Jurkat, Clone E6-1 (cell line): ENCODE measurements at regions not wholly inside any gene's neighbourhood (a gene's known extent, or its start where the extent isn't known, plus 50 kb on each side); places are given as distances from the start of the nearest gene placed in this dataset.
A peak's percentile ranks its signal among the peaks of the same experiment; 100 is the strongest.

Experiments used
- DNase-seq: peaks from one replicate; pipeline ENCODE4 v3.0.0-alpha.2; 2011; ENCODE audit warnings: low read depth, low spot score
- H3K4me3 ChIP-seq: 2 replicates; pipeline ENCODE4 v1.5.1; 2011; ENCODE audit warnings: mild to moderate bottlenecking, low read length, control low read depth, moderate library complexity

DNA sequence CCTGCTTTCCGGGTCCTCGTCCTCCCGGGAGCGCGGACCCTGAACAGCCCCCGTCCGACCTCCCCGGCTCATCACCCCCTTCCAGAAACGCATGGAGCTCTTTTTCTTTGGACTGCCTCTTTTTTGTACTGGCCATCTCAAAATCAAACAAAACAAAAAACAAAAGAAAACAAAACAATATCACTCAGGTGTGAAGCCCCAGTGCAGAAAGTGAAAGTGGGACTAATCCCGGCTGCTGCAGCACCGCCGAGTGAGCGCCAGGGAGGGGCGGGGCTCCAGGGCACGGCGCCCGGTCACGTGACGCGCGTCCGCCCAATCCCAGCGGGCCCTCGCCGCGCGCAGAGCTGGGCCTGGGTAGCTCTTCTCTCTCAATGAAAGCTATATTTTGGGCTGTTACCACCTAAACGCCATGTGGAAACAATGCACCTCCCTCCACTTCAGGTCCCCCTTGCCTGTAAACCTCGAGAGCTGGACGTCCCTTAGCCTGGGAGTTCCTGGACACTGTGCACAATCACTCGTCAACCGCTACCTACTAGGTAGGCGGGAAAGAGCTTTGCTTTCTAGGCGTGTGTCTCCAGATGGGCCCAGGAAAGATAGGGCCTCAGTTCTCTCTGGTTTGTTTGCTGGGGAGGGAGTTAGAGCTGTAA is 93.7 kb upstream of the PRDM1 start:
- DNase-seq = peak; percentile 75
- peak overlapping the region; percentile 66 for H3K4me3 ChIP-seq

DNA sequence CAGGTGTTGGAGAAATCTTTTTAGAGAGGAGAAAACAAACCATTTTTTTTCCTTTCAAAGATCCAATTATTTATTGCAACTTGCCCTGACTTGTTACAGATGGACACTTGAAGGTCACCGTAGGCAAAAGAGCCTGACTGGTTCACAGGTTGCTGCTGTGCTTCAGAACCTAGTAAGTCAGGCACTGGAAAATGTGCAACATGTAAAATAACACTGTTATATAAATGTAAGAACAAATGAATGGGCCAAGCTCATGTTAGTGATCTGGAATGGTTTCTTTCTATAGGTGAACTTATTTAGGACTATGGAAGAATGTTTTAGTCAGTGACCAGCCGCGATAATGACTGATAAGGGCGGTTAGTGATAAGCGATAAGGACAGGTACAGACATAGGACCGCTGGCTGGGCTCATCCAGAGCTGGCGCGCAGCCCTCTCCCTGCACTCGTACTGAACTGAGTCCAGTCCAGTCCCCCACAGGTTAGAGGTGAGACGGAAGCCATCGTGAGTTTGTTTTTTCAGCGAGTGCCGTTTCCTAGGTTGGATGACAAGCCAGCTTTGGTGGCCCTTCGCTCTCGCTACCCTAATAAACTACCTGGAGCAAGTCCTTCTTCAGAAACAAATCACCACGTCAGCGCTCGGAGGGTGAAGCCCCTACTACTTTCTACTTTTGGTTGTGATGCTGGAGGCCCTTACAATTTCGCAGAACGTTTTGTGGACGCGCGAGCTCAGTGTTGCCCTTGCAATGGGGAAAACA is 94.4 kb upstream of the PRDM1 start:
- H3K4me3 ChIP-seq = peak overlapping the region; percentile 66
- no peak for DNase-seq

- peak; percentile 47 for DNase-seq
- no peak overlapping the region for H3K4me3 ChIP-seq
These were observed 96.0 kb upstream of the PRDM1 start for GRCh38 chr6:105990151-105990550.

DNA sequence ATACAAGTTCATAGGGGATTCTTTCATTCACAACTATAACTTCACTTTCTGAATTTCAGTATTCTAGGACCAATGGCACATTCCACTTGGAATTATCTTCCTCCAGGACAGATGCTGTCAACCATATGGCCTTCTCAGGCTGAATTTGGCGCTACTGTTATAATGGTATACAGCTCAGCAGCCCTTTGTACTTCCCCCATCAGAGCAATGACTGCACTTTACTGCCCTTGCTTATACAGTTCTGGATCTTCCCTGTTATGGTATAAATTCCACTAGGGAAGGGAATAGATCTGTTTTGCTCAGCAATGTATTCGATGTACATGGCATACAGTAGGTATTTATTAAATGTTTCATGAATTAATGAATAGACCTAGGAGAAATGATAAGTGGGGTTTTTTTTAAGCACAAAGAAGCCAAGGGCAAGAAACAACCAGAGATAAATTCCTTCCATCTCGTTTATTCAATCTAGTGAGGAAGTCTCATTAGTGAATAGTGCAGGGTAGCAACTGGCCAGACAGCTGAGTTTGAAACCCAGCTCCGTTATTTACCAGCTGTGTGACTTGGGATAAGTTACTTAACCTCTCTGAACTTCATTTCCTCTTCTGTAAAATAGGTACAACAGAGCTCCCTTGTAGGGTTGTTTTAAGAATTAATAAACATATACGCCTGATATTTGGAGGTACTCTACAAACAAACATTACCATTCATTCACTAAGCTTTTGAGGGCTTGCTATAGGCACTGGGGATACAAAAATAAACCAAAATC is 97.1 kb upstream of the PRDM1 start:
- DNase-seq = no peak
- no peak overlapping the region for H3K4me3 ChIP-seq

DNA sequence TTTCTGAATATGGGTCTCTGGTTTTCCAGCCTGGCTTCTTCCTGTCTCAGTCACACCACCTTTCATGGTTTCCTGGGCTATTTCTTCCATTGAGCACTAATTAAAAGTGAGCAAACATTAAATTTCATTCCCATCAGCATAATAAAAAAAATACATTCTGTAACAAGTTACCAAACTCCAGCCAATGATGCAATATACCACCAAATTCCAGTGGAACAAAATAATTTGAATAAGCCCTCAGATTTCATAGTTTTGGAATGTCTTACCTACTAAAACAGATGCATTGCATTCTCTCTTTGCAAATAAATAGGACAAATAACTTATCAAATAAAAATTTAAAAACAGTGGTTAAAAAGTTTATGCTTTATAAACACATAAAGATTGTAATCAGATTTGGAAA is 97.8 kb upstream of the PRDM1 start:
- no peak overlapping the region for H3K4me3 ChIP-seq
- no peak for DNase-seq

- H3K4me3 ChIP-seq = no peak overlapping the region
- no peak for DNase-seq
These were observed 98.6 kb upstream of the PRDM1 start for GRCh38 chr6:105987516-105987915.

DNA sequence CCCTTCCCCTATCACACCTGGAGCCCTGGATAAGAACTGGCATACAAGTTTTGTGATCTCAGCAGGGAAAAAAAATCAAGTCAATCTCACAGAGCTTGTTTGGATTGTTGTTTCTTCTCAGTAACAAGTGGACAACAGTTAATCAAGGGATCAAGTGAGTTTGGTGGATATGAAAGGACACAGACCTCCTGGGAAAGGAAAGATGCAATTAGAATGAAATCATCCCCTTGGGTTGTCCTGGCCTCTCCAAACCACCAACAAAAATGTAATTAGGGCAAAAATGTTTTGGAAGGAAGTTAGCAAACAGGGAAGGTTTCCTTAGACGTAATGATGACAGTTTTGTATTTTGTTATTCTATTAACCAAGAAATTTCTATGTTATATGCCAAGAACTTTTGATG is 99.1 kb upstream of the PRDM1 start:
- no peak for DNase-seq
- no peak overlapping the region for H3K4me3 ChIP-seq

DNA sequence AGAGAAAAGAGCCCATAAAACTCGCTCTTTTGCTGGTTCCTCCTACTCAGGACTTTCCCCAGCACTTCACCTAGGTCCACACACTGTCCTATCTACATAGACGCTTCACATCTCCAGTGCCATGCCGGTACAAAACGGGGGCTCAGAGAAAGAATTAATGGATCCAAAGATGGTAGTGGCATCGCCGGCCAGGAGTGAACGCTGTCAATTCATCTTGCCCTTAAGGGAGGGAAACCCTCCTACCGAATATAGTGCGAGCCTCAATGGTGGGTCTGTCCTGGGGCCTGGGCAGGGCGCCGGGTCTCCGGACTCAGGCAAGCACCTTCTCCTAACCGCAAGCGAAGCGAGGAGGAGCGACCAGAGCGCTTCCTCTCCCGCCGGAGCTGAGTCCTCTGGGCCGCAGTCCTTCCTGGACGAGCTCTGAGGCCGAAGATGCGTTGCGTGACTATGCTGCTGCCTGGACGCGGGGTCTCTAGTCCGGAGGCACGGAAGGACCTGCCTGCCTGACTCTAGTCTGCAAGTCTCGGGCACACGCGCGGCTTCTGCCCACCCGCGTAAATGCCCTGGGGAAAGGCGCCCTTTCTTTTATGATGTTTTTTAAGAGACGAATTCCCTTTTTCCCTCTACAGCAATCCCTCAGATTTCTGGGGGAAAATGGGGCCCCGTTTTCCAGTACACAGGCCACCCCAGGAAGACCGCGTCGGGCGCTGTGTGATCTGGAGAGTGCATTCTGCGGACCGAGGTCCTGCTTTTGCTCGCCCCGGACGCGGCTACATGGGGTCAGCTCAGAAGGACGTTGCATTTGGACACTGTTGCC is 100.1 kb upstream of the PRDM1 start:
- no peak for DNase-seq
- no peak overlapping the region for H3K4me3 ChIP-seq

DNA sequence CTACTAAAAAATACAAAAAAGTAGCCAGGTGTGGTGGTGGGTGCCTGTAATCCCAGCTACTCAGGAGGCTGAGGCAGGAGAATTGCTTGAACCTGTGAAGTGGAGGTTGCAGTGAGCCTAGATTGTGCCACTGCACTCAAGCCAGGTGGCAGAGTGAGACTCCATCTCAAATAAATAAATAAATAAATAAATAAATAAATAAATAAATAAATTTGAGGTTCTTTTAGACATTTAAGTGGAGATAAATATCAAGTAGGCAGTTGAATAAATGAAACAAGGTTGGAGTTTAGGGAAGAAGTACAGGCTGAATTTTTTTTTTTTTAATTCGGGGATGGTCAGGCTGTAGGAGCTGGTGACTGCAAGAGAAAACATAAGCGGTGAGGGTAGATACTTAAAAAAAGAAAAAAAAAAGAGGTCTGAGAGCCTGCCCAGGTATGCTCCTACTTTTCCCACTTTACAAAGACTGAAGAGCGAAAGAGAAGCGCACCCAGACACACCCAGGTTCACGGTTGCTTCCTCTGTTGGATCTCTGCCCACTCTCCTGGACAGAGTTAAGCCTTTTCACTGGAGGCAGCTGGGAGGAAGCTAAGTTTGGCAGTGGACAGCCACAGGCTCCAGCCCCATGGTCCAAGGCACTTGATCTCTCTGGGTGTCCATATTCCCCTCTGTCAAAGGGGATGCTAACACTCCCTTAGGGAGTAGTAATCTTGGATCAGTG is 100.9 kb upstream of the PRDM1 start:
- no peak overlapping the region for H3K4me3 ChIP-seq

DNA sequence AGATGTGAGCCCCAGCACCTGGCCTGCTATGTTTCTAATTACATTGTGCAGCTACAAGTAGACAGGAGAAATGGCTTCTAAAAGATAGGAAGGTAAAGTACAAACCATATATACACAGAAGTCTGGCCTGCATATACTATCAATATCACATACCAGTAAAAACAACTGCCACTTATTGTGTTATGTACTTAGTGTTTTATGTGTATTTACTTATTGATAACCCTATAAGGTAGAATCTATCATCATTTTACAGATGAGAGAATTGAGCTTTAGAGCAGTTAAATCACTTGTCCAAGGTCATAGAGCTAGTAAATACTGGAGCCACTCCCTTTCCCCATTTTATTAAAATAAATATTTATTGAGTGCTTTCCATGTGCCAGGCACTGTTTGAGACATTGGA is 102.4 kb upstream of the PRDM1 start:
- no peak overlapping the region for H3K4me3 ChIP-seq
- DNase-seq = no peak

More for the DNA sequence above, 100.9 kb upstream of the PRDM1 start:
- DNase-seq = no peak

GRCh38 chr6:105982761-105983540 is 103.2 kb upstream of the PRDM1 start:
- no peak for DNase-seq
- H3K4me3 ChIP-seq = no peak overlapping the region

GRCh38 chr6:105981888-105982358 is 104.2 kb upstream of the PRDM1 start:
- DNase-seq = no peak
- H3K4me3 ChIP-seq = no peak overlapping the region

GRCh38 chr6:105981002-105981887 is 104.9 kb upstream of the PRDM1 start:
- H3K4me3 ChIP-seq = no peak overlapping the region
- DNase-seq = no peak

GRCh38 chr6:105978974-105979373 is 107.2 kb upstream of the PRDM1 start:
- H3K4me3 ChIP-seq = no peak overlapping the region
- no peak for DNase-seq

- no peak overlapping the region for H3K4me3 ChIP-seq
- DNase-seq = no peak
These were observed 108.1 kb upstream of the PRDM1 start for GRCh38 chr6:105977934-105978504.

DNA sequence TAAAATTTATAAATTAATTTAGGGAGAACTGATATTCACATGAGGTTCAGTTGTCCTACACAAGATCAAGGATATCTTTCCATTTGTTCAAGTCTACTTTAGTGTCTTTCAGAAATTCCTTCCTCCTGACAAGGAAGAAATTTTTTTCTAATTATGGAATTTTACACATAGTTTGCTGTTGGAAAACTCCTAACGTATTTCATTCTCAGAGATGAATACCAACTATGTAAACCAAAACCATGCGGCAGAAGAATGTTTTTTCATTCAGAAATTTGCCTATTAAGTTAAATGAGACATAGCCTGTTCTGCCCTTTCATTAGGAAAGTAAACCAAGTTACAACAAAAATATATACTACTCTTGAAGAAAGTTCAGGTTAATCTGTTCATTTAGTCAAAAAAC is 111.2 kb upstream of the PRDM1 start:
- no peak overlapping the region for H3K4me3 ChIP-seq
- no peak for DNase-seq

GRCh38 chr6:105972440-105972839 is 113.7 kb upstream of the PRDM1 start:
- no peak for DNase-seq
- no peak overlapping the region for H3K4me3 ChIP-seq
